GM12878 (cell line): ENCODE measurements at regions not wholly inside any gene's neighbourhood (a gene's known extent, or its start where the extent isn't known, plus 50 kb on each side); places are given as distances from the start of the nearest gene placed in this dataset.

Experiments
- ATAC-seq: fragments of 200-7000 bp; cut with Tn5 transposase; 3 replicates; pipeline ENCODE4 v1.9.1; 2020; ENCODE audit warnings: mild to moderate bottlenecking, moderate library complexity
- BruUV-seq: library from RNA; stranded (reverse); fragments of 400-500 nt; replicated peaks from 2 replicates; lab custom pipeline; 2021; lab: Mats Ljungman, UMichigan
- CTCF ChIA-PET: fragments of 300-600 bp; sonication (Branson Sonifier 250); formaldehyde crosslinking; extraction: SDS; loops from one replicate; lab custom pipeline; 2021; ENCODE audit warnings: inconsistent platforms; lab: Yijun Ruan, JAX
- POLR2A ChIA-PET: fragments of 350-600 bp; formaldehyde crosslinking; extraction: SDS; loops from one replicate; lab custom pipeline; 2021; ENCODE audit warnings: inconsistent platforms; lab: Charles Lee
- RAD21 ChIA-PET: fragments of 300-600 bp; sonication (Branson Sonifier 250); formaldehyde crosslinking; loops from one replicate; lab custom pipeline; 2023; ENCODE audit warnings: antibody characterized with exemption; ENCODE audit not compliant: unreplicated experiment; lab: Charles Lee
- SMC1A ChIA-PET: fragments of 300-600 bp; sonication (Branson Sonifier 250); formaldehyde crosslinking; loops from one replicate; lab custom pipeline; 2023; ENCODE audit not compliant: unreplicated experiment, uncharacterized antibody; lab: Charles Lee
- DNase-seq: peaks from one replicate; pipeline ENCODE4 v3.0.0-alpha.2; 2011; ENCODE audit warnings: low read depth, low spot score
- FAIRE-seq: peaks from 3 replicates; lab custom pipeline; 2011; peaks lifted over from hg19 to GRCh38; lab: Jason Lieb, UNC
- H2AFZ ChIP-seq: 2 replicates; pipeline ENCODE4 v1.6.0; 2011; ENCODE audit warnings: low read depth, low read length, control low read depth; ENCODE audit not compliant: control insufficient read depth
- H3K27ac ChIP-seq: 2 replicates; pipeline ENCODE4 v1.5.1; 2011; ENCODE audit warnings: control low read depth; ENCODE audit not compliant: control insufficient read depth, insufficient read depth
- H3K27me3 ChIP-seq, 2 experiments: replicated peaks in 1 of 2; 2 replicates each; pipeline versions ENCODE4 v1.6.0 to v1.6.1; 2011; ENCODE audit warnings: low read length in 1 of 2; ENCODE audit not compliant: control insufficient read depth in 2 of 2, insufficient read depth in 2 of 2
- H3K36me3 ChIP-seq, 2 experiments: 2 replicates each; pipeline ENCODE4 v1.5.1; 2011; ENCODE audit warnings: low read length in 1 of 2; ENCODE audit not compliant: control insufficient read depth in 2 of 2, insufficient read depth in 2 of 2
- H3K4me1 ChIP-seq: 2 replicates; pipeline ENCODE4 v1.6.1; 2011; ENCODE audit warnings: mild to moderate bottlenecking, low read length, moderate library complexity, mixed read lengths; ENCODE audit not compliant: control insufficient read depth, insufficient read depth
- H3K4me2 ChIP-seq: 2 replicates; pipeline ENCODE4 v1.6.0; 2011; ENCODE audit warnings: control low read depth; ENCODE audit not compliant: control insufficient read depth, insufficient read depth
- H3K4me3 ChIP-seq: fragments of 200-600 bp; sonication (generic); 2 replicates; pipeline ENCODE4 v1.5.1; 2016
- H3K79me2 ChIP-seq: 2 replicates; pipeline ENCODE4 v1.6.0; 2011; ENCODE audit warnings: low read length; ENCODE audit not compliant: control insufficient read depth, insufficient read depth
- H3K9ac ChIP-seq: 2 replicates; pipeline ENCODE4 v1.8.0; 2011; ENCODE audit warnings: low read length, control low read depth, mixed read lengths; ENCODE audit not compliant: control insufficient read depth, insufficient read depth
- H3K9me3 ChIP-seq: replicated peaks from 3 replicates; pipeline ENCODE4 v1.5.1; 2011; ENCODE audit warnings: mild to moderate bottlenecking, low read length; ENCODE audit not compliant: control insufficient read depth, insufficient read depth
- H4K20me1 ChIP-seq: 2 replicates; pipeline ENCODE4 v1.6.0; 2011; ENCODE audit not compliant: control insufficient read depth, insufficient read depth
- ATF7 ChIP-seq: fragments of 450-650 bp; IDR thresholded peaks from 2 replicates; pipeline ENCODE4 v1.6.1; 2016; ENCODE audit warnings: low read depth, mild to moderate bottlenecking
- DPF2 ChIP-seq: fragments of 450-650 bp; IDR thresholded peaks from 2 replicates; pipeline ENCODE4 v1.6.1; 2017; ENCODE audit warnings: mild to moderate bottlenecking
- ELK1 ChIP-seq: IDR thresholded peaks from 2 replicates; pipeline ENCODE4 v1.6.1; 2012; ENCODE audit warnings: low read depth, low read length, improper control_type of control experiment
- JUNB ChIP-seq: IDR thresholded peaks from 2 replicates; pipeline ENCODE4 v1.6.1; 2016; ENCODE audit warnings: antibody characterized with exemption, mild to moderate bottlenecking
- NBN ChIP-seq: fragments of 450-650 bp; IDR thresholded peaks from 2 replicates; pipeline ENCODE4 v1.6.1; 2016
- PKNOX1 ChIP-seq: fragments of 450-650 bp; IDR thresholded peaks from 2 replicates; pipeline ENCODE4 v1.6.1; 2016; ENCODE audit warnings: mild to moderate bottlenecking
- SKIL ChIP-seq: fragments of 450-650 bp; IDR thresholded peaks from 2 replicates; pipeline ENCODE4 v1.6.1; 2017; ENCODE audit warnings: mild to moderate bottlenecking, low read depth, inconsistent platforms; ENCODE audit not compliant: poor library complexity, severe bottlenecking
- SP1 ChIP-seq: IDR thresholded peaks from one replicate; pipeline ENCODE4 v1.6.1; 2011; ENCODE audit warnings: low read depth, low read length
- TCF12 ChIP-seq: IDR thresholded peaks from 2 replicates; pipeline ENCODE4 v1.6.1; 2011; ENCODE audit warnings: low read depth, mild to moderate bottlenecking, low read length
- WGBS: methylation state at CpG from one replicate; pipeline ENCODE4 v1.1.6; 2016; ENCODE audit warnings: low lambda C conversion rate; ENCODE audit not compliant: insufficient replicate concordance, insufficient coverage; ENCODE audit errors: missing lambda C conversion rate; 5-methylcytosine and 5-hydroxymethylcytosine counted together
- in situ Hi-C: fragments of 300-500 bp; cut with MboI; formaldehyde crosslinking; loops from 9 replicates; pipeline ENCODE4 v1.14.3; 2018; ENCODE audit warnings: mixed read lengths
- intact Hi-C: fragments of 100-400 bp; cut with micrococcal nuclease; formaldehyde crosslinking; loops from one replicate; pipeline ENCODE4 v1.14.2; 2022; ENCODE audit not compliant: unreplicated experiment

GRCh38 chr14:26820138-26820537, 222.3 kb upstream of the NOVA1 start:
- CTCF ChIA-PET, result no interaction called here
- ATAC-seq, result no peak
- Histone ChIP-seq H2AFZ (no peak overlapping the region), H3K4me1 (no peaks in the 10 kb centered on the region), H3K27ac (no peak overlapping the region)
- in situ Hi-C loops, result no loop called here
- TF ChIP-seq JUNB (no peak), TCF12 (no peak)
- TF ChIP-seq, all 136 proteins: peak for 0
- ChIA-PET SMC1A (no interaction called here), POLR2A (no interaction called here), RAD21 (no interaction called here)
- Histone ChIP-seq H3K9ac (no peak overlapping the region), H3K27me3 (no peaks in the 10 kb centered on the region), H3K9me3 (no peaks in the 10 kb centered on the region), H3K36me3 (no peaks in the 10 kb centered on the region), H3K4me2 (no peak overlapping the region), H3K4me3 (no peak overlapping the region), H3K79me2 (no peaks in the 10 kb centered on the region), H4K20me1 (no peaks in the 10 kb centered on the region)
- DNase-seq, result no peak
- peak; percentile 7 for FAIRE-seq
- intact Hi-C loops, result no loop called here
- BruUV-seq, result no TSS peak
- WGBS, result 83% methylated on average over 1 of the region's 1 CpG

GRCh38 chr14:26820572-26820971, 222.7 kb upstream of the NOVA1 start:
- H3K79me2 ChIP-seq, result no peaks in the 10 kb centered on the region
- no peaks in the 10 kb centered on the region for H3K4me1 ChIP-seq
- H2AFZ ChIP-seq, result no peak overlapping the region
- no peak for DNase-seq
- intact Hi-C loops, result no loop called here
- no peaks in the 10 kb centered on the region for H3K27me3 ChIP-seq
- ChIA-PET SMC1A (no interaction called here), CTCF (no interaction called here), RAD21 (no interaction called here), POLR2A (no interaction called here)
- no peaks in the 10 kb centered on the region for H3K36me3 ChIP-seq
- BruUV-seq, result no TSS peak
- H4K20me1 ChIP-seq, result no peaks in the 10 kb centered on the region
- in situ Hi-C loops, result no loop called here
- H3K4me3 ChIP-seq, result no peak overlapping the region
- H3K9ac ChIP-seq, result no peak overlapping the region
- no peak for ATAC-seq
- 54% methylated on average over 4 of the region's 4 CpGs for WGBS
- no peak for FAIRE-seq
- H3K27ac ChIP-seq, result no peak overlapping the region
- TF ChIP-seq SKIL (no peak), DPF2 (no peak), ATF7 (no peak), NBN (no peak), SP1 (no peak), ELK1 (no peak), PKNOX1 (no peak)
- no peaks in the 10 kb centered on the region for H3K9me3 ChIP-seq
- no peak overlapping the region for H3K4me2 ChIP-seq
